Calu3 (cell line): ENCODE measurements at regions not wholly inside any gene's neighbourhood (a gene's known extent, or its start where the extent isn't known, plus 50 kb on each side); places are given as distances from the start of the nearest gene placed in this dataset.

Source experiments
- BruUV-seq: library from RNA; stranded (reverse); fragments of 400-500 nt; replicated peaks from 2 replicates; lab custom pipeline; 2021; lab: Mats Ljungman, UMichigan
- CTCF ChIA-PET: fragments of 300-600 bp; sonication (Branson Sonifier 250); formaldehyde crosslinking; loops from one replicate; lab custom pipeline; 2022; ENCODE audit warnings: antibody characterized with exemption; lab: Charles Lee
- DNase-seq: peaks from one replicate; pipeline ENCODE4 v3.0.0; 2022
- H3K27ac Mint-ChIP-seq: one replicate; pipeline ENCODE4 v1.8.0; 2022; ENCODE audit warnings: mixed read lengths; ENCODE audit not compliant: unreplicated experiment
- H3K27me3 Mint-ChIP-seq: one replicate; pipeline ENCODE4 v1.8.0; 2022; ENCODE audit warnings: mixed read lengths; ENCODE audit not compliant: unreplicated experiment
- H3K36me3 Mint-ChIP-seq: one replicate; pipeline ENCODE4 v1.8.0; 2022; ENCODE audit warnings: mild to moderate bottlenecking, moderate library complexity, mixed read lengths; ENCODE audit not compliant: insufficient read depth, unreplicated experiment
- H3K4me1 Mint-ChIP-seq: one replicate; pipeline ENCODE4 v1.8.0; 2022; ENCODE audit warnings: mild to moderate bottlenecking, low read depth, mixed read lengths; ENCODE audit not compliant: unreplicated experiment
- H3K4me3 Mint-ChIP-seq: one replicate; pipeline ENCODE4 v1.8.0; 2022; ENCODE audit warnings: mild to moderate bottlenecking, low read depth, moderate library complexity, mixed read lengths; ENCODE audit not compliant: unreplicated experiment
- H3K9me3 Mint-ChIP-seq: one replicate; pipeline ENCODE4 v1.8.0; 2022; ENCODE audit warnings: low read depth, mixed read lengths; ENCODE audit not compliant: unreplicated experiment
- CTCF ChIP-seq: fragments of 200-600 bp; IDR thresholded peaks from one replicate; pipeline ENCODE4 v1.8.0; 2022; ENCODE audit warnings: antibody characterized with exemption; ENCODE audit not compliant: unreplicated experiment
- intact Hi-C: fragments of 100-400 bp; cut with micrococcal nuclease; formaldehyde crosslinking; loops from one replicate; pipeline ENCODE4 v1.10.0; 2022; ENCODE audit not compliant: unreplicated experiment

DNA sequence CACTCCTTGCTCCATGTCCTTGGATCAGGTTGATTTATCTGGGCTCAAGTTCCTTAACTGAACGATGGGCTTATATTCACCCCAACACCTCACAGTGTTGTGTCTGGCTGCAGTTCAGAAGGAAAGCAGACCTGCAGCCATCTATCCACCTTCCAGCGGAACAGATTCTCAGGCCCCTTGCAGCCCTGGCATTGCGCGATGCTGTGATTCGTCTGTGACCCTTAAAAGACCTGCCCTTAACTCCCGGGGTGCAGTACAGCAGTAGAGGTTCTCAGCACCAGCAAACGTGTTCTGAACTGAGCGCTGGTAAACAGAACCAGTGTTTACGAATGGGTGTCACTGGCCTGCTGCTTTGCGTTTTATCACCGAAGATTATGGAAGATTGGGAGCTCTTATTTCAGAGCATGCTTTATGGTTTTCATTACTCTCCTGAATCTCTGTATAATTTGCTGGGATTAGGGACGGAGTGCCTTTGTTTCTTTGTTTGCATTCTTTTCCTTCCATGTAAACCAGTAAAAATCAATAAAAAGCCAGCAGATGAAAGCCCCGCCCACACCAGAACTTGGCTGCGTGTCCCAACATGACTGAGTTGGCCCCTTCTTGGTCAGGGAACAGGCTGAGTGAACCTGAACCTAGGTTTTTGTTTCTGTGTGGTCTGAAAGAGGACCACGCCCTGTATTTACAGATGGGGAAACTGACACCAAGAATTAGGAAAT is 286.7 kb upstream of the CRY1 start:
- H3K4me1 Mint-ChIP-seq, result peaks cover 16% of the 10 kb centered on the region
- TF ChIP-seq CTCF, result no peak
- intact Hi-C loops, result no loop called here
- H3K9me3 Mint-ChIP-seq, result peaks cover 2% of the 10 kb centered on the region
- no TSS peak for BruUV-seq
- no peaks in the 10 kb centered on the region for H3K27me3 Mint-ChIP-seq
- CTCF ChIA-PET, result interaction anchor here (0.6 to 0.9 kb wide), 2 partner anchors 53 to 265 kb away, joined by 3 to 5 read pairs; no protein-coding TSS in a partner anchor
- H3K4me3 Mint-ChIP-seq, result peak overlapping the region; percentile 63
- peak overlapping the region; percentile 57 for H3K27ac Mint-ChIP-seq
- H3K36me3 Mint-ChIP-seq, result no peaks in the 10 kb centered on the region
- peak; percentile 75 for DNase-seq

DNA sequence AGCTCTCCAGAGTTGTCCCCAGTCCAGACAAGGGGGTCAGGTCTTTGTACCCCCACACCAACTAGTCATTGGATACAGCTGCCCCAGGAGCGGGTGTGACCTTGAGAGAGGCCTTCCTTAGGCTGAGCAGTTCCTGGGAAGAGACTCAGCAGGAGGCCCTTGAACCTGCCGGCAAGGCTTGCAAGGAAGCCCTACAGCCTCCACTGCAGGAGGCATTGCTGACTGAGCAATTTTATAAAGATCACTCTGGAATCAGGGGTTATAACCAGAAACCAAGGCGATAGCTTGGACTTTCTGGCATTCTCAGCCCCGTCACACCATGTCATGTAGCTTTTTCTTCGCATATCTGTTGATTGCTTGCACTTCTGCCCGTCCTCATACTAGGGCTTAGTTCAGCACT is 291.3 kb upstream of the CRY1 start:
- BruUV-seq, result no TSS peak
- no peaks in the 10 kb centered on the region for H3K9me3 Mint-ChIP-seq
- CTCF ChIA-PET, result no interaction called here
- peaks cover 7% of the 10 kb centered on the region for H3K4me1 Mint-ChIP-seq
- no peak for DNase-seq
- H3K27ac Mint-ChIP-seq, result no peak overlapping the region
- intact Hi-C loops, result no loop called here
- H3K4me3 Mint-ChIP-seq, result no peak overlapping the region
- TF ChIP-seq CTCF, result no peak
- H3K36me3 Mint-ChIP-seq, result no peaks in the 10 kb centered on the region
- peaks cover 19% of the 10 kb centered on the region for H3K27me3 Mint-ChIP-seq

GRCh38 chr12:107385509-107385908 is 292.2 kb upstream of the CRY1 start:
- Mint-ChIP-seq H3K27ac (no peak overlapping the region), H3K27me3 (peaks cover 27% of the 10 kb centered on the region), H3K36me3 (no peaks in the 10 kb centered on the region), H3K9me3 (no peaks in the 10 kb centered on the region), H3K4me3 (no peak overlapping the region), H3K4me1 (no peaks in the 10 kb centered on the region)
- no peak for TF ChIP-seq CTCF
- no peak for DNase-seq
- intact Hi-C loops, result no loop called here
- CTCF ChIA-PET, result no interaction called here
- BruUV-seq, result no TSS peak

GRCh38 chr12:107386569-107386968 is 293.2 kb upstream of the CRY1 start:
- Mint-ChIP-seq H3K36me3 (no peaks in the 10 kb centered on the region), H3K4me1 (no peaks in the 10 kb centered on the region), H3K9me3 (no peaks in the 10 kb centered on the region), H3K27me3 (peaks cover 38% of the 10 kb centered on the region), H3K4me3 (no peak overlapping the region), H3K27ac (no peak overlapping the region)
- no peak for TF ChIP-seq CTCF
- intact Hi-C loops, result no loop called here
- no TSS peak for BruUV-seq
- DNase-seq, result no peak
- CTCF ChIA-PET, result interaction anchor here (0.7 kb wide), 1 partner anchor 12 kb away, joined by 4 read pairs; no protein-coding TSS in a partner anchor
